Liver (tissue), 8 donors: ENCODE measurements at regions not wholly inside any gene's neighbourhood (a gene's known extent, or its start where the extent isn't known, plus 50 kb on each side); places are given as distances from the start of the nearest gene placed in this dataset.

Experiments used
- DNase-seq: peaks from one replicate; pipeline ENCODE4 v3.0.0-alpha.2; 2017; ENCODE audit warnings: low spot score
- H3K27ac ChIP-seq, 2 donors: one replicate each; pipeline ENCODE4 v1.7.0; 2013; ENCODE audit warnings: inconsistent platforms in 2 of 2, low read length in 2 of 2, control low read depth in 1 of 2, low read depth in 1 of 2, mild to moderate bottlenecking in 1 of 2
- H3K27me3 ChIP-seq, 4 donors: one replicate each; pipeline versions ENCODE4 v1.6.1 to v1.7.0; 2013; ENCODE audit warnings: low read length in 3 of 4, inconsistent platforms in 1 of 4, mild to moderate bottlenecking in 1 of 4, moderate library complexity in 1 of 4; ENCODE audit not compliant: control insufficient read depth in 4 of 4, insufficient read depth in 4 of 4
- H3K36me3 ChIP-seq, 4 donors: one replicate each; pipeline versions ENCODE4 v1.6.1 to v1.7.0; 2013; ENCODE audit warnings: low read length in 3 of 4, mild to moderate bottlenecking in 3 of 4, low read depth in 1 of 4, moderate library complexity in 1 of 4; ENCODE audit not compliant: control insufficient read depth in 4 of 4, insufficient read depth in 3 of 4
- H3K4me1 ChIP-seq, 4 donors: one replicate each; pipeline versions ENCODE4 v1.6.1 to v1.7.0; 2013; ENCODE audit warnings: low read length in 3 of 4, mild to moderate bottlenecking in 3 of 4, moderate library complexity in 1 of 4; ENCODE audit not compliant: control insufficient read depth in 4 of 4, insufficient read depth in 4 of 4
- H3K4me3 ChIP-seq, 3 donors: one replicate each; pipeline versions ENCODE4 v1.6.1 to v1.7.0; 2013; ENCODE audit warnings: low read length in 3 of 3, control low read depth in 1 of 3, low read depth in 1 of 3, mild to moderate bottlenecking in 1 of 3
- H3K9ac ChIP-seq, 2 donors: one replicate each; pipeline ENCODE4 v1.7.0; 2013; ENCODE audit warnings: low read length in 2 of 2, mild to moderate bottlenecking in 2 of 2, moderate library complexity in 2 of 2, control low read depth in 1 of 2, low read depth in 1 of 2
- H3K9me3 ChIP-seq, 4 donors: one replicate each; pipeline versions ENCODE4 v1.6.1 to v1.7.0; 2013; ENCODE audit warnings: low read length in 3 of 4; ENCODE audit not compliant: control insufficient read depth in 4 of 4
- EGR1 ChIP-seq, 2 donors: IDR thresholded peaks; 2 replicates each; pipeline ENCODE4 v1.6.1; 2016 to 2018; ENCODE audit warnings: antibody characterized with exemption in 2 of 2, low read depth in 2 of 2
- FOXA1 ChIP-seq: IDR thresholded peaks from 2 replicates; pipeline ENCODE4 v1.6.1; 2016; ENCODE audit warnings: antibody characterized with exemption
- FOXA2 ChIP-seq: IDR thresholded peaks from 2 replicates; pipeline ENCODE4 v1.6.1; 2016; ENCODE audit warnings: antibody characterized with exemption
- GABPA ChIP-seq, 2 donors: IDR thresholded peaks in 1 of 2; conservative IDR thresholded peaks in 1 of 2; 2 replicates each; pipeline ENCODE4 v1.6.1; 2016; ENCODE audit warnings: antibody characterized with exemption in 2 of 2, mild to moderate bottlenecking in 1 of 2, moderate library complexity in 1 of 2
- HNF4A ChIP-seq, 2 donors: conservative IDR thresholded peaks; 2 replicates each; pipeline ENCODE4 v1.6.1; 2016; ENCODE audit warnings: antibody characterized with exemption in 2 of 2, mild to moderate bottlenecking in 2 of 2
- HNF4G ChIP-seq: IDR thresholded peaks from 2 replicates; pipeline ENCODE4 v1.6.1; 2016; ENCODE audit warnings: antibody characterized with exemption
- JUND ChIP-seq, 2 donors: IDR thresholded peaks; 2 replicates each; pipeline ENCODE4 v1.6.1; 2016; ENCODE audit warnings: antibody characterized with exemption in 2 of 2
- MAX ChIP-seq: IDR thresholded peaks from 2 replicates; pipeline ENCODE4 v1.6.1; 2016; ENCODE audit warnings: antibody characterized with exemption
- NR2F2 ChIP-seq: IDR thresholded peaks from 2 replicates; pipeline ENCODE4 v1.6.1; 2016; ENCODE audit warnings: antibody characterized with exemption
- RAD21 ChIP-seq, 2 donors: IDR thresholded peaks; 2 replicates each; pipeline ENCODE4 v1.6.1; 2016; ENCODE audit warnings: antibody characterized with exemption in 2 of 2, mild to moderate bottlenecking in 2 of 2
- REST ChIP-seq: IDR thresholded peaks from 2 replicates; pipeline ENCODE4 v1.6.1; 2016; ENCODE audit warnings: antibody characterized with exemption, mild to moderate bottlenecking
- RXRA ChIP-seq, 2 donors: IDR thresholded peaks; 2 replicates each; pipeline ENCODE4 v1.6.1; 2017 to 2018; ENCODE audit warnings: antibody characterized with exemption in 2 of 2, mild to moderate bottlenecking in 1 of 2
- SP1 ChIP-seq: IDR thresholded peaks from 2 replicates; pipeline ENCODE4 v1.6.1; 2018; ENCODE audit warnings: antibody characterized with exemption, mild to moderate bottlenecking
- TAF1 ChIP-seq: conservative IDR thresholded peaks from 2 replicates; pipeline ENCODE4 v1.6.1; 2016; ENCODE audit warnings: antibody characterized with exemption, mild to moderate bottlenecking
- YY1 ChIP-seq: IDR thresholded peaks from 2 replicates; pipeline ENCODE4 v1.6.1; 2016; ENCODE audit warnings: antibody characterized with exemption, mild to moderate bottlenecking
- WGBS: extraction: QIAGEN DNeasy Blood & Tissue Kit; methylation state at CpG from one replicate; pipeline ENCODE4 v1.1.7; 2013; 5-methylcytosine and 5-hydroxymethylcytosine counted together
- TF ChIP-seq, protein P1 (sequence below): fragments of 150-350 bp; IDR thresholded peaks from 2 replicates; pipeline ENCODE4 v1.5.1; 2017; ENCODE audit warnings: improper control_type of control experiment, low read depth, low read length; ENCODE audit not compliant: missing input control
- TF ChIP-seq, protein P2 (sequence below): IDR thresholded peaks from 2 replicates; pipeline ENCODE4 v1.6.1; 2016; ENCODE audit warnings: antibody characterized with exemption
- TF ChIP-seq, protein P3 (sequence below): IDR thresholded peaks from 2 replicates; pipeline ENCODE4 v1.6.1; 2016; ENCODE audit warnings: antibody characterized with exemption
- donor health status: healthy.
- donor health status: healthy.
- donor health status: healthy.
- donor health status: healthy.
- donor health status: healthy.

DNA sequence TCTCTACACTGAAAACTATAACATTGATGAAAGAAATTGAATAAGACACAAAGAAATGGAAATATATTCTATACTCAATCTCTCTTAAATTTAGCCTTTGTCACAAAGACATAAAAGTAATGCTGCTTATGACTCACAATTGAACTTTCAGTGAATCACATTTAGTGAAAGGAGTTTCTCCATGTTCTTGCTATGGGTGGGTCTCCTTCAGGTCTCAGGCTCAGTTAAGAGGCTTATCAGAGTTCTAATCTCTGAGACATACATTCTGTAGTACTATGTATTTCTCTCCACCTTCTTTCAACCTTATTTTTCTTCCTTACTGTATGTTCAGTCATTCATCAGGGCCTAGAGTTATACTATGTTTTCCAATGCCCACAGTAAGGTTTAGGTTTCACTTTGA lies 220.9 kb downstream of the DTHD1 start:
- Histone ChIP-seq H3K9me3 (no peaks in the 10 kb centered on the region), H3K27me3 (no peaks in the 10 kb centered on the region), H3K27ac (no peak overlapping the region), H3K36me3 (no peaks in the 10 kb centered on the region), H3K9ac (no peak overlapping the region), H3K4me3 (no peak overlapping the region), H3K4me1 (no peaks in the 10 kb centered on the region)
- no peak for DNase-seq
- TF ChIP-seq HNF4A (conservative IDR thresholded peaks at IDR 0.05), result no peak
- TF ChIP-seq MAX, result no peak
- no peak for TF ChIP-seq JUND (IDR thresholded peaks at IDR 0.05)
- no peak for TF ChIP-seq NR2F2
- TF ChIP-seq FOXA2, result no peak
- TF ChIP-seq REST, result no peak

DNA sequence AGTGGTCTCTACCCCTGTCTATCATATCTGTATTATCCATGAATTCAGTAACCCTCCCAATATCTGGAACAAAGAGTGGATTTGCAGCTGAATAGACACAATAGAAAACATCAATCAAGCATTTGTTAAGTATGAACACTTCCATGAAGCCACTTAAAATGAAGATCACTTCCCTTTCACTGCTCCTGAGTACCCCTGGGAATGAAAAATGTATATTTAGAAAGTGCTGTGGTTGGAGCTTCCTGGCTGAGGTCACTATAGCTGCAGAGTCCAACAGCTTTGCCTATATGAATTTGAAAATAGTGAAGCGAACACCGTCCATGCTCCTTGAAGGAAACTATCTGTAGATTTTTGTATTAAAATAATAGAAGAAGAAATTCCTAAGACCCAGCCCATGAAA lies 227.0 kb downstream of the DTHD1 start:
- no peaks in the 10 kb centered on the region for H3K9me3 ChIP-seq
- 76% methylated on average over 2 of the region's 2 CpGs for WGBS
- no peak overlapping the region for H3K27ac ChIP-seq
- H3K27me3 ChIP-seq, result no peaks in the 10 kb centered on the region
- H3K4me1 ChIP-seq, result no peaks in the 10 kb centered on the region
- no peak for DNase-seq
- H3K9ac ChIP-seq, result no peak overlapping the region
- H3K36me3 ChIP-seq, result no peaks in the 10 kb centered on the region
- TF ChIP-seq RXRA (IDR thresholded peaks at IDR 0.05), result no peak
- TF ChIP-seq GABPA (IDR thresholded peaks at IDR 0.05 in 1 of 2, conservative IDR thresholded peaks at IDR 0.05 in 1 of 2), result no peak
- TF ChIP-seq, protein P1, sequence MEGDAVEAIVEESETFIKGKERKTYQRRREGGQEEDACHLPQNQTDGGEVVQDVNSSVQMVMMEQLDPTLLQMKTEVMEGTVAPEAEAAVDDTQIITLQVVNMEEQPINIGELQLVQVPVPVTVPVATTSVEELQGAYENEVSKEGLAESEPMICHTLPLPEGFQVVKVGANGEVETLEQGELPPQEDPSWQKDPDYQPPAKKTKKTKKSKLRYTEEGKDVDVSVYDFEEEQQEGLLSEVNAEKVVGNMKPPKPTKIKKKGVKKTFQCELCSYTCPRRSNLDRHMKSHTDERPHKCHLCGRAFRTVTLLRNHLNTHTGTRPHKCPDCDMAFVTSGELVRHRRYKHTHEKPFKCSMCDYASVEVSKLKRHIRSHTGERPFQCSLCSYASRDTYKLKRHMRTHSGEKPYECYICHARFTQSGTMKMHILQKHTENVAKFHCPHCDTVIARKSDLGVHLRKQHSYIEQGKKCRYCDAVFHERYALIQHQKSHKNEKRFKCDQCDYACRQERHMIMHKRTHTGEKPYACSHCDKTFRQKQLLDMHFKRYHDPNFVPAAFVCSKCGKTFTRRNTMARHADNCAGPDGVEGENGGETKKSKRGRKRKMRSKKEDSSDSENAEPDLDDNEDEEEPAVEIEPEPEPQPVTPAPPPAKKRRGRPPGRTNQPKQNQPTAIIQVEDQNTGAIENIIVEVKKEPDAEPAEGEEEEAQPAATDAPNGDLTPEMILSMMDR, result no peak
- no peak for TF ChIP-seq RAD21 (IDR thresholded peaks at IDR 0.05)
- TF ChIP-seq FOXA1, result no peak
- no peak for TF ChIP-seq NR2F2
- no peak for TF ChIP-seq REST
- TF ChIP-seq MAX, result no peak
- TF ChIP-seq SP1, result no peak
- no peak for TF ChIP-seq YY1
- TF ChIP-seq FOXA2, result no peak
- TF ChIP-seq, protein P2, sequence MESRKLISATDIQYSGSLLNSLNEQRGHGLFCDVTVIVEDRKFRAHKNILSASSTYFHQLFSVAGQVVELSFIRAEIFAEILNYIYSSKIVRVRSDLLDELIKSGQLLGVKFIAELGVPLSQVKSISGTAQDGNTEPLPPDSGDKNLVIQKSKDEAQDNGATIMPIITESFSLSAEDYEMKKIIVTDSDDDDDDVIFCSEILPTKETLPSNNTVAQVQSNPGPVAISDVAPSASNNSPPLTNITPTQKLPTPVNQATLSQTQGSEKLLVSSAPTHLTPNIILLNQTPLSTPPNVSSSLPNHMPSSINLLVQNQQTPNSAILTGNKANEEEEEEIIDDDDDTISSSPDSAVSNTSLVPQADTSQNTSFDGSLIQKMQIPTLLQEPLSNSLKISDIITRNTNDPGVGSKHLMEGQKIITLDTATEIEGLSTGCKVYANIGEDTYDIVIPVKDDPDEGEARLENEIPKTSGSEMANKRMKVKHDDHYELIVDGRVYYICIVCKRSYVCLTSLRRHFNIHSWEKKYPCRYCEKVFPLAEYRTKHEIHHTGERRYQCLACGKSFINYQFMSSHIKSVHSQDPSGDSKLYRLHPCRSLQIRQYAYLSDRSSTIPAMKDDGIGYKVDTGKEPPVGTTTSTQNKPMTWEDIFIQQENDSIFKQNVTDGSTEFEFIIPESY, result no peak
- no peak for TF ChIP-seq HNF4A (conservative IDR thresholded peaks at IDR 0.05)
- no peak for TF ChIP-seq TAF1
- no peak for TF ChIP-seq HNF4G
- TF ChIP-seq, protein P3, sequence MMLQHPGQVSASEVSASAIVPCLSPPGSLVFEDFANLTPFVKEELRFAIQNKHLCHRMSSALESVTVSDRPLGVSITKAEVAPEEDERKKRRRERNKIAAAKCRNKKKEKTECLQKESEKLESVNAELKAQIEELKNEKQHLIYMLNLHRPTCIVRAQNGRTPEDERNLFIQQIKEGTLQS, result no peak
- no peak for TF ChIP-seq EGR1 (IDR thresholded peaks at IDR 0.05; ENCODE audit: low read depth in 2 of 2)
- no peak overlapping the region for H3K4me3 ChIP-seq
